GM12892 (cell line): ENCODE measurements at regions not wholly inside any gene's neighbourhood (a gene's known extent, or its start where the extent isn't known, plus 50 kb on each side); places are given as distances from the start of the nearest gene placed in this dataset.

Source experiments
- POLR2A ChIP-seq: IDR thresholded peaks from 2 replicates; pipeline ENCODE4 v1.6.1; 2011; ENCODE audit warnings: low read depth, low read length, control low read depth
- POLR2AphosphoS5 ChIP-seq: IDR thresholded peaks from 2 replicates; pipeline ENCODE4 v1.6.1; 2011; ENCODE audit warnings: low read depth, low read length, control low read depth

DNA sequence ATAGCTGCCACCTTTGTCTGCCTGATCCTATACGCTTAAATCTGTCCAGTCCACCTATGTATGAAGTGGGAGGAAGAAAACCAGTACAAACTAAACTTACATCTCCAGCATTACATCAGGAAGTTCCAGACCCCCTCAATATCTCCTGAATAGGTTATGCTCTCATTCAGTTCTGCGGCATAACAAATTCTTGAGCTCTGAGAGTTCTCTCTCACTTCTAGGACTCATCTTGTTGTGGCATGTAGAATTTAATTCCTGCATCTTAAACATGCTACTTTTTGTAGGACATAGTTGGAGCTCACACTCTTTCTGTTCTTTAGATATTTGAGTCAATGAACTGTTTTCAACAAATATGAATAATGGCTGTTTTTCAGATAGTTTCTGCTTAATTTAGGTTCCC, 662.5 kb downstream of the CDH11 start:
- TF ChIP-seq POLR2AphosphoS5: no peak
- no peak for TF ChIP-seq POLR2A
